ENCODE measurements at regions not wholly inside any gene's neighbourhood (a gene's known extent, or its start where the extent isn't known, plus 50 kb on each side); places are given as distances from the start of the nearest gene placed in this dataset.

DNA sequence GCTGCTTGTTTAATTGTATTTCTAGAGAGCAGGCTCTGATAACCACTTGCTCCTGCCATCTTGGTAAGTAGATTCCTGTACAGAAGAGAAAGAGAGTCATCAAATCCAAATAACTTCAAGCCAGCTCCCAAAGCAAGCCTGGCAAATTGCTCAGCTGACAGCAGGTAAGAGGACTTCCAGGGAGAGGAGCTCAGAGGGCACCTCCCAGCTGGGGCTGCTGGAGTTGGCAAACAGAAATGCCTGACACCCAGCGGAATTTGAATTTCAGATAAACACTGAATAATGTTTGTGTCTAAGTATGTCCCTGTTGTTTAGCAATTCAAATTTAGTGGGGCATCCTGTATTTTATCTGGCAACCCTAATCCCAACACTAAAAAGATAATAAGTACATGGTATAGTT lies 86.2 kb downstream of the MYL12B start:
- TF ChIP-seq POLR2A (IDR thresholded peaks at IDR 0.05): no peak
- TF ChIP-seq, protein P1, sequence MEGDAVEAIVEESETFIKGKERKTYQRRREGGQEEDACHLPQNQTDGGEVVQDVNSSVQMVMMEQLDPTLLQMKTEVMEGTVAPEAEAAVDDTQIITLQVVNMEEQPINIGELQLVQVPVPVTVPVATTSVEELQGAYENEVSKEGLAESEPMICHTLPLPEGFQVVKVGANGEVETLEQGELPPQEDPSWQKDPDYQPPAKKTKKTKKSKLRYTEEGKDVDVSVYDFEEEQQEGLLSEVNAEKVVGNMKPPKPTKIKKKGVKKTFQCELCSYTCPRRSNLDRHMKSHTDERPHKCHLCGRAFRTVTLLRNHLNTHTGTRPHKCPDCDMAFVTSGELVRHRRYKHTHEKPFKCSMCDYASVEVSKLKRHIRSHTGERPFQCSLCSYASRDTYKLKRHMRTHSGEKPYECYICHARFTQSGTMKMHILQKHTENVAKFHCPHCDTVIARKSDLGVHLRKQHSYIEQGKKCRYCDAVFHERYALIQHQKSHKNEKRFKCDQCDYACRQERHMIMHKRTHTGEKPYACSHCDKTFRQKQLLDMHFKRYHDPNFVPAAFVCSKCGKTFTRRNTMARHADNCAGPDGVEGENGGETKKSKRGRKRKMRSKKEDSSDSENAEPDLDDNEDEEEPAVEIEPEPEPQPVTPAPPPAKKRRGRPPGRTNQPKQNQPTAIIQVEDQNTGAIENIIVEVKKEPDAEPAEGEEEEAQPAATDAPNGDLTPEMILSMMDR (IDR thresholded peaks at IDR 0.05): no peak

Data from esophagus squamous epithelium (tissue), 4 donors.